ENCODE measurements at regions not wholly inside any gene's neighbourhood (a gene's known extent, or its start where the extent isn't known, plus 50 kb on each side); places are given as distances from the start of the nearest gene placed in this dataset.
A peak's percentile ranks its signal among the peaks of the same experiment; 100 is the strongest.

GRCh38 chr1:115164484-115164883, 75.2 kb upstream of the TSPAN2 start:
- H3K4me1 ChIP-seq (ENCODE audit: insufficient read depth, low read length) = peaks cover 33% of the 10 kb centered on the region
- H3K27ac ChIP-seq (ENCODE audit: low read depth, low read length) = peak overlapping the region; percentile 96
- H4K20me1 ChIP-seq (ENCODE audit: insufficient read depth, low read length) = no peaks in the 10 kb centered on the region
- H3K27me3 ChIP-seq (ENCODE audit: insufficient read depth, low read length) = no peaks in the 10 kb centered on the region
- no peak overlapping the region for H2AFZ ChIP-seq (ENCODE audit: low read length)
- TF ChIP-seq CTCF (IDR thresholded peaks at IDR 0.05; ENCODE audit: extremely low read depth, low read depth, low read length) = no peak
- no peaks in the 10 kb centered on the region for H3K9me3 ChIP-seq (ENCODE audit: low read depth, low read length)
- H3K36me3 ChIP-seq (ENCODE audit: insufficient read depth, low read length) = no peaks in the 10 kb centered on the region
- no peak for DNase-seq (ENCODE audit: insufficient read length, low spot score, missing footprints)
- no peak overlapping the region for H3K4me3 ChIP-seq (ENCODE audit: insufficient read depth, low read length)
- no peak overlapping the region for H3K4me2 ChIP-seq (ENCODE audit: insufficient read depth, low read length)
- H3K79me2 ChIP-seq (ENCODE audit: insufficient read depth, low read length) = no peaks in the 10 kb centered on the region

GRCh38 chr1:115160728-115161127, 71.4 kb upstream of the TSPAN2 start:
- Histone ChIP-seq H3K27me3 (ENCODE audit: insufficient read depth, low read length) (no peaks in the 10 kb centered on the region), H2AFZ (ENCODE audit: low read length) (no peak overlapping the region), H3K4me1 (ENCODE audit: insufficient read depth, low read length) (peaks cover 12% of the 10 kb centered on the region), H3K27ac (ENCODE audit: low read depth, low read length) (no peak overlapping the region), H3K4me2 (ENCODE audit: insufficient read depth, low read length) (no peak overlapping the region), H4K20me1 (ENCODE audit: insufficient read depth, low read length) (no peaks in the 10 kb centered on the region), H3K4me3 (ENCODE audit: insufficient read depth, low read length) (no peak overlapping the region), H3K79me2 (ENCODE audit: insufficient read depth, low read length) (no peaks in the 10 kb centered on the region), H3K36me3 (ENCODE audit: insufficient read depth, low read length) (no peaks in the 10 kb centered on the region), H3K9me3 (ENCODE audit: low read depth, low read length) (no peaks in the 10 kb centered on the region)
- TF ChIP-seq CTCF (IDR thresholded peaks at IDR 0.05; ENCODE audit: extremely low read depth, low read depth, low read length) = no peak
- no peak for DNase-seq (ENCODE audit: insufficient read length, low spot score, missing footprints)

GRCh38 chr1:115159958-115160357, 70.7 kb upstream of the TSPAN2 start:
- TF ChIP-seq CTCF (IDR thresholded peaks at IDR 0.05; ENCODE audit: extremely low read depth, low read depth, low read length) = no peak
- Histone ChIP-seq H3K4me3 (ENCODE audit: insufficient read depth, low read length) (no peak overlapping the region), H3K9me3 (ENCODE audit: low read depth, low read length) (no peaks in the 10 kb centered on the region), H3K36me3 (ENCODE audit: insufficient read depth, low read length) (no peaks in the 10 kb centered on the region), H3K27me3 (ENCODE audit: insufficient read depth, low read length) (no peaks in the 10 kb centered on the region), H3K4me1 (ENCODE audit: insufficient read depth, low read length) (peaks cover 12% of the 10 kb centered on the region), H4K20me1 (ENCODE audit: insufficient read depth, low read length) (no peaks in the 10 kb centered on the region), H3K79me2 (ENCODE audit: insufficient read depth, low read length) (no peaks in the 10 kb centered on the region), H2AFZ (ENCODE audit: low read length) (no peak overlapping the region), H3K27ac (ENCODE audit: low read depth, low read length) (no peak overlapping the region), H3K4me2 (ENCODE audit: insufficient read depth, low read length) (no peak overlapping the region)
- DNase-seq (ENCODE audit: insufficient read length, low spot score, missing footprints) = no peak

- H3K27me3 ChIP-seq (ENCODE audit: insufficient read depth, low read length) = no peaks in the 10 kb centered on the region
- TF ChIP-seq CTCF (IDR thresholded peaks at IDR 0.05; ENCODE audit: extremely low read depth, low read depth, low read length) = no peak
- H3K4me2 ChIP-seq (ENCODE audit: insufficient read depth, low read length) = peak overlapping the region; percentile 16
Observed at GRCh38 chr1:115158181-115158580, 68.9 kb upstream of the TSPAN2 start.

More at GRCh38 chr1:115158181-115158580, 68.9 kb upstream of the TSPAN2 start:
- Histone ChIP-seq H3K79me2 (ENCODE audit: insufficient read depth, low read length) (no peaks in the 10 kb centered on the region), H3K27ac (ENCODE audit: low read depth, low read length) (peak overlapping the region; percentile 59), H4K20me1 (ENCODE audit: insufficient read depth, low read length) (no peaks in the 10 kb centered on the region), H2AFZ (ENCODE audit: low read length) (no peak overlapping the region), H3K4me3 (ENCODE audit: insufficient read depth, low read length) (no peak overlapping the region), H3K9me3 (ENCODE audit: low read depth, low read length) (no peaks in the 10 kb centered on the region), H3K4me1 (ENCODE audit: insufficient read depth, low read length) (peaks cover 12% of the 10 kb centered on the region), H3K36me3 (ENCODE audit: insufficient read depth, low read length) (no peaks in the 10 kb centered on the region)
- peak; percentile 73 for DNase-seq (ENCODE audit: insufficient read length, low spot score, missing footprints)

All from osteoblast (primary cell).